Upper lobe of left lung (tissue), 6 donors: ENCODE measurements at regions not wholly inside any gene's neighbourhood (a gene's known extent, or its start where the extent isn't known, plus 50 kb on each side); places are given as distances from the start of the nearest gene placed in this dataset.

ENCODE experiments used
- ATAC-seq, 2 donors: fragments of 200-7000 bp; cut with Tn5 transposase; one replicate each; pipeline ENCODE4 v1.9.1; 2022; ENCODE audit warnings: mild to moderate bottlenecking in 2 of 2, moderate library complexity in 2 of 2; ENCODE audit not compliant: low FRiP score in 2 of 2
- DNase-seq, 2 donors: peaks; one replicate each; pipeline ENCODE4 v3.0.0-alpha.2; 2019 to 2020
- H3K27ac ChIP-seq, 4 donors: fragments of 200-600 bp; sonication (generic); one replicate each; pipeline ENCODE4 v1.5.1; 2016 to 2019
- H3K27me3 ChIP-seq, 4 donors: fragments of 200-600 bp; sonication (generic); one replicate each; pipeline ENCODE4 v1.5.1; 2017 to 2019
- H3K36me3 ChIP-seq, 4 donors: fragments of 200-600 bp; sonication (generic); one replicate each; pipeline ENCODE4 v1.5.1; 2016 to 2019
- H3K4me1 ChIP-seq, 4 donors: fragments of 200-600 bp; sonication (generic); one replicate each; pipeline ENCODE4 v1.5.1; 2018 to 2019
- H3K4me3 ChIP-seq, 4 donors: fragments of 200-600 bp; sonication (generic); one replicate each; pipeline ENCODE4 v1.5.1; 2017 to 2019; ENCODE audit warnings: mild to moderate bottlenecking in 2 of 4, moderate library complexity in 1 of 4
- H3K9me3 ChIP-seq, 4 donors: fragments of 200-600 bp; sonication (generic); one replicate each; pipeline ENCODE4 v1.5.1; 2018 to 2019
- EP300 ChIP-seq, 4 donors: sonication (generic); formaldehyde crosslinking; IDR thresholded peaks; one replicate each; pipeline ENCODE4 v1.5.1; 2017; ENCODE audit warnings: antibody characterized with exemption in 4 of 4, control low read depth in 2 of 4
- POLR2A ChIP-seq, 4 donors: fragments of 450-650 bp; IDR thresholded peaks; one replicate each; pipeline ENCODE4 v1.5.1; 2016 to 2017; ENCODE audit warnings: antibody characterized with exemption in 4 of 4, mild to moderate bottlenecking in 2 of 4
- POLR2AphosphoS5 ChIP-seq, 2 donors: sonication (generic); formaldehyde crosslinking; IDR thresholded peaks; one replicate each; pipeline ENCODE4 v1.5.1; 2017; ENCODE audit warnings: antibody characterized with exemption in 2 of 2
- WGBS, 2 donors: methylation state at CpG; one replicate each; pipeline ENCODE4 v1.1.5; 2017 to 2018; 5-methylcytosine and 5-hydroxymethylcytosine counted together
- TF ChIP-seq, protein P1 (sequence below), 6 experiments: fragments of 450-650 bp in 4 of 6; fragments of 200-600 bp in 2 of 6; sonication (generic) in 2 of 6; IDR thresholded peaks; one replicate each; pipeline ENCODE4 v1.5.1; 2016 to 2019; ENCODE audit warnings: antibody characterized with exemption in 6 of 6
- donor health status: DM: no; HTN: no; CAD: no; lungs with moderate emphysema.
- donor health status: DM: no; HTN: yes; CAD: no; lungs with severe emphysema.

DNA sequence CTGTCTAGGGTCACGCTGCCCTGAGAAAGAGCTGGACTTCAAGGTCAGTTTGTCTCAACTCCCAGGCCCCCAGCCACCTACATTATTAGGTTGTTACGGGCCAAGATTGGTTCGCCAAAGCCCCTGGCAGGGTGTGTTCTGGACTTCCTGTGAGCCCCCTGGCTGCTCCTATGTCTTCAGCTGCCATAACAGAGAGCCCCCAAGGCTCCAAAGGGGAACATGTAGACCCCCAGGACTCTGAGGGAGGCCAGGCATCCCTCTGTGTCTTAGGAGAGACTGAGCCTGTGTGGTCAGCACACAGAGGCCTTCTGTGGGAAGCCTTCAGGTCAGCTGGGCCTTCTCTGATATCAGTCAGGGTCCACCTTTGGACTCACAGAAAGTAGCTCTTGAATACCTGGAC is 58.3 kb downstream of the INHBB start:
- Histone ChIP-seq H3K36me3 (no peaks in the 10 kb centered on the region), H3K27me3 (no peaks in the 10 kb centered on the region), H3K27ac (no peak overlapping the region), H3K9me3 (peaks cover 0 to 4% (median 2%) of the 10 kb centered on the region in 4 donors), H3K4me3 (no peak overlapping the region), H3K4me1 (no peaks in the 10 kb centered on the region)
- DNase-seq (no peak), ATAC-seq (no peak)
- 77 to 100% methylated on average over 1 to 3 of the region's 3 CpGs for WGBS, 2 donors
- TF ChIP-seq POLR2AphosphoS5 (IDR thresholded peaks at IDR 0.05) (no peak), EP300 (IDR thresholded peaks at IDR 0.05) (no peak), POLR2A (IDR thresholded peaks at IDR 0.05) (no peak)
- TF ChIP-seq, protein P1, sequence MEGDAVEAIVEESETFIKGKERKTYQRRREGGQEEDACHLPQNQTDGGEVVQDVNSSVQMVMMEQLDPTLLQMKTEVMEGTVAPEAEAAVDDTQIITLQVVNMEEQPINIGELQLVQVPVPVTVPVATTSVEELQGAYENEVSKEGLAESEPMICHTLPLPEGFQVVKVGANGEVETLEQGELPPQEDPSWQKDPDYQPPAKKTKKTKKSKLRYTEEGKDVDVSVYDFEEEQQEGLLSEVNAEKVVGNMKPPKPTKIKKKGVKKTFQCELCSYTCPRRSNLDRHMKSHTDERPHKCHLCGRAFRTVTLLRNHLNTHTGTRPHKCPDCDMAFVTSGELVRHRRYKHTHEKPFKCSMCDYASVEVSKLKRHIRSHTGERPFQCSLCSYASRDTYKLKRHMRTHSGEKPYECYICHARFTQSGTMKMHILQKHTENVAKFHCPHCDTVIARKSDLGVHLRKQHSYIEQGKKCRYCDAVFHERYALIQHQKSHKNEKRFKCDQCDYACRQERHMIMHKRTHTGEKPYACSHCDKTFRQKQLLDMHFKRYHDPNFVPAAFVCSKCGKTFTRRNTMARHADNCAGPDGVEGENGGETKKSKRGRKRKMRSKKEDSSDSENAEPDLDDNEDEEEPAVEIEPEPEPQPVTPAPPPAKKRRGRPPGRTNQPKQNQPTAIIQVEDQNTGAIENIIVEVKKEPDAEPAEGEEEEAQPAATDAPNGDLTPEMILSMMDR (IDR thresholded peaks at IDR 0.05): no peak

DNA sequence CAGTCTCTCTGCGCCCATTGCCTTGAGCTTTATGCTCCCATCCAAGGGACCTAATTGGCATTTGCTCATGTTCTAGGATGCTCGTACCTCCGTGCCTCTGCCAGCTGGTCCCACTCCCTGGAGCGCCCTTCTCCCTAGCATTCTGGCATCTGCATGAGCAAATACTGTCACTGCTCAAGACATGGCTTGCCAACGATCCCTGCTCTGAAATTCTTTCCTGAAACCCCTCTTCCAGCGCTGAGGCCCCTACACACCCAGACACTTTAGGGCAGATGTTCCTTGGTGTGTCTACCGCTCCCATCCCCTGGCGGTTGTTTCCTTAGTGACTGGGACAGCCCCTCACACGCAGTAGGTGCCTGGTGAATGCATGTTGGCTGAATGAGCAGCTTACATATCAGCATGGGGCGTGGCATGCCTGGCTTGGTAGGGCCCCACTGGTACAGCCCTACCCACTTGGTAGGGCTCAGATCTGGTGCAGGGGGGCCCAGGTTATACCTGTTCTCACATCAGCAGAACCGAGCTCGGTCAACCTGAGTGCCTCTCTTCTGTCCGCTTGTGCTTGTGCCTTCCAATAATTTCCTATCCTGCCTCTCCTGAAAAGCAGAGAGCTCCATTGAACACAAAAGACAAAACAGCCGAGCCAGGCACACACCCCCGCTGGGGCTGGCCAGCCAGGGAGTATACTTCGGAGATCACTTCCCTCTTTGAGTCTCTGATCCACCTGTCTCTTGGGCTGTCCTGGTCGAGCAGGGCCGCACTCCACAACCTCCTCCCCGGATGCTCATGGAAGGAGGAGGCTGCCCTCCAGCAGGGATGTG is 59.2 kb downstream of the INHBB start:
- peaks cover 0 to 12% (median 2%) of the 10 kb centered on the region in 4 donors for H3K9me3 ChIP-seq
- peak in 1 of 2 donors; percentile 58 for DNase-seq
- no peaks in the 10 kb centered on the region for H3K27me3 ChIP-seq
- H3K4me3 ChIP-seq: no peak overlapping the region
- 84 to 91% methylated on average over 15 to 19 of the region's 19 CpGs for WGBS, 2 donors
- no peaks in the 10 kb centered on the region for H3K4me1 ChIP-seq
- no peaks in the 10 kb centered on the region for H3K36me3 ChIP-seq
- TF ChIP-seq, protein P1 (IDR thresholded peaks at IDR 0.05): no peak
- TF ChIP-seq POLR2AphosphoS5 (IDR thresholded peaks at IDR 0.05): no peak
- TF ChIP-seq EP300 (IDR thresholded peaks at IDR 0.05): no peak
- TF ChIP-seq POLR2A (IDR thresholded peaks at IDR 0.05): no peak
- H3K27ac ChIP-seq: no peak overlapping the region
- no peak for ATAC-seq

DNA sequence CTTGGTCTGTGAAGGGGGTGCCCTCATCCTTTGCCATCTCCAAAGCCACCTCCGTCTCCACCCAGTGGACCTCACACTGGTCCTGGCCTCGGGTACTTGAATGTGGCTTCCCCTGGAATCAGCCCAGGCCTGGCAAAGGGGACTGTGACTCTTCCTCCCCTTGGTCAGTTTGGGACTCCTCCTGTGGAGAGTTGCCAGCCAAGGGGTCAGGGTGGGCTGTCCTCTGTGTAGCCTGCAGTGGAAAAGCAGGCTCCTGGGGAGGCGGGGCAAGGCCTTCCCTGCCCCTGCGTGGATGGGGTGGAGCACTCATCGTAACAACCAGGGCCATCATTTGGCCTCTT is 59.8 kb downstream of the INHBB start:
- no peak for ATAC-seq
- TF ChIP-seq POLR2AphosphoS5 (IDR thresholded peaks at IDR 0.05) (no peak), EP300 (IDR thresholded peaks at IDR 0.05) (no peak), POLR2A (IDR thresholded peaks at IDR 0.05) (no peak)
- TF ChIP-seq, protein P1 (IDR thresholded peaks at IDR 0.05): no peak
- 74 to 97% methylated on average over 4 to 5 of the region's 5 CpGs for WGBS, 2 donors
- Histone ChIP-seq H3K9me3 (peaks cover 0 to 13% (median 2%) of the 10 kb centered on the region in 4 donors), H3K36me3 (no peaks in the 10 kb centered on the region), H3K4me3 (no peak overlapping the region), H3K4me1 (no peaks in the 10 kb centered on the region), H3K27ac (no peak overlapping the region), H3K27me3 (no peaks in the 10 kb centered on the region)
- no peak for DNase-seq

DNA sequence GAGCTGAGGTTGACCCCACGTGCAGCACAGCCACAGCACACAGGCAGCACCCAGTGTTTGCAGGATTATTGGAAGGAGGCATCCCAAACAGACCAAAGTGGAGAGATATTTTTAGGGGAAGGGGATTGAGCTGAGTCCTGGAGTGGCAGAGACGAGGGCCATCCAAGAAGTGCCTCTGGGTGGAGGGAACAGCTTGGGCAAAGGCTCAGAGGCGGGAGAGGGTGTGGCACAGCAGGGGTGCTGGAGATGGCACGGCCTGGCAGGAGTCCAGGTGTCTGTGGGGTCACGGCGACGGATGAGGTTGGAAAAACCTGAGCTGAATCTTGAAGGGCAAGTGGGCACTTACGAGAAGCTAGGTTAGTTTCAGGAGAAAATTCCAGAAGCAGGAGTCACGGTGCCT is 60.6 kb downstream of the INHBB start:
- ATAC-seq (no peak), DNase-seq (no peak)
- no peaks in the 10 kb centered on the region for H3K36me3 ChIP-seq
- no peak overlapping the region for H3K27ac ChIP-seq
- H3K4me1 ChIP-seq: no peaks in the 10 kb centered on the region
- peaks cover 0 to 13% (median 2%) of the 10 kb centered on the region in 4 donors for H3K9me3 ChIP-seq
- no peaks in the 10 kb centered on the region for H3K27me3 ChIP-seq
- TF ChIP-seq POLR2AphosphoS5 (IDR thresholded peaks at IDR 0.05) (no peak), EP300 (IDR thresholded peaks at IDR 0.05) (no peak), POLR2A (IDR thresholded peaks at IDR 0.05) (no peak)
- TF ChIP-seq, protein P1 (IDR thresholded peaks at IDR 0.05): no peak
- 78 to 87% methylated on average over 9 of the region's 9 CpGs for WGBS, 2 donors
- no peak overlapping the region for H3K4me3 ChIP-seq

DNA sequence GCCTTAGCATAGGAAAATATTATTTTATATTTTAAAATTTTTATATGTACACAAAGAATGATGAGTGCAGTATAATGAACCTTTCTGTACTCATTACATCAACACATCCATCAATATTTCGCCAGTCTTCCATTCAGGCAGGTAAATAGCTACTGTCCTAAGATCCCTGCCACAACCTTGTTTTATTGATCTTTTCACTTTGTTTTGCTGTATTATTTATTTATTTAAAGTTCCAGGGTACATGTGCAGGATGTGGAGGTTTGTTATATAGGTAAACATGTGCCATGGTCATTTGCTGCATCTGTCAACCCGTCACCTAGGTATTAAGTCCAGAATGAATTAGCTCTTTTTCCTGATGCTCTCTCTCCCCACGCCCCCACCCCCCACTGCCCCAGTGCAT is 64.6 kb downstream of the INHBB start:
- H3K4me1 ChIP-seq: no peaks in the 10 kb centered on the region
- no peak overlapping the region for H3K4me3 ChIP-seq
- H3K36me3 ChIP-seq: no peaks in the 10 kb centered on the region
- H3K27me3 ChIP-seq: no peaks in the 10 kb centered on the region
- TF ChIP-seq POLR2AphosphoS5 (IDR thresholded peaks at IDR 0.05) (no peak), POLR2A (IDR thresholded peaks at IDR 0.05) (no peak), EP300 (IDR thresholded peaks at IDR 0.05) (no peak)
- TF ChIP-seq, protein P1 (IDR thresholded peaks at IDR 0.05): no peak
- 71 to 81% methylated on average over 3 of the region's 3 CpGs for WGBS, 2 donors
- H3K9me3 ChIP-seq: peaks cover 0 to 13% (median 2%) of the 10 kb centered on the region in 4 donors
- DNase-seq (no peak), ATAC-seq (no peak)
- H3K27ac ChIP-seq: no peak overlapping the region
